ENCODE measurements at regions not wholly inside any gene's neighbourhood (a gene's known extent, or its start where the extent isn't known, plus 50 kb on each side); places are given as distances from the start of the nearest gene placed in this dataset.

GRCh38 chr2:65669574-65669973, 237.2 kb upstream of the SPRED2 start:
- Histone ChIP-seq H3K27me3 (ENCODE audit: control insufficient read depth in 1 of 2, insufficient read depth in 2 of 2, low read length in 2 of 2) (no peaks in the 10 kb centered on the region), H3K4me3 (ENCODE audit: low read depth in 1 of 2, low read length in 2 of 2) (no peak overlapping the region), H3K4me1 (ENCODE audit: control insufficient read depth in 2 of 2, insufficient read depth in 2 of 2, low read length in 1 of 2) (no peaks in the 10 kb centered on the region), H3K36me3 (ENCODE audit: control insufficient read depth in 2 of 2, insufficient read depth in 2 of 2, low read length in 1 of 2) (no peaks in the 10 kb centered on the region), H3K27ac (ENCODE audit: low read depth in 2 of 2, low read length in 1 of 2) (no peak overlapping the region), H3K9me3 (ENCODE audit: control insufficient read depth in 2 of 2, insufficient read depth in 1 of 2, low read depth in 1 of 2, low read length in 1 of 2) (peaks cover 2% of the 10 kb centered on the region in 2 donors)
- WGBS, 2 donors, result 90% methylated on average over 2 of the region's 2 CpGs

GRCh38 chr2:65668744-65669143, 236.3 kb upstream of the SPRED2 start:
- Histone ChIP-seq H3K4me3 (ENCODE audit: low read depth in 1 of 2, low read length in 2 of 2) (no peak overlapping the region), H3K27me3 (ENCODE audit: control insufficient read depth in 1 of 2, insufficient read depth in 2 of 2, low read length in 2 of 2) (no peaks in the 10 kb centered on the region), H3K9me3 (ENCODE audit: control insufficient read depth in 2 of 2, insufficient read depth in 1 of 2, low read depth in 1 of 2, low read length in 1 of 2) (peaks cover 0 to 2% of the 10 kb centered on the region in 2 donors), H3K4me1 (ENCODE audit: control insufficient read depth in 2 of 2, insufficient read depth in 2 of 2, low read length in 1 of 2) (no peaks in the 10 kb centered on the region), H3K27ac (ENCODE audit: low read depth in 2 of 2, low read length in 1 of 2) (no peak overlapping the region), H3K36me3 (ENCODE audit: control insufficient read depth in 2 of 2, insufficient read depth in 2 of 2, low read length in 1 of 2) (no peaks in the 10 kb centered on the region)

GRCh38 chr2:65666156-65666725, 233.8 kb upstream of the SPRED2 start:
- Histone ChIP-seq H3K4me3 (ENCODE audit: low read depth in 1 of 2, low read length in 2 of 2) (no peak overlapping the region), H3K27me3 (ENCODE audit: control insufficient read depth in 1 of 2, insufficient read depth in 2 of 2, low read length in 2 of 2) (no peaks in the 10 kb centered on the region), H3K27ac (ENCODE audit: low read depth in 2 of 2, low read length in 1 of 2) (no peak overlapping the region), H3K4me1 (ENCODE audit: control insufficient read depth in 2 of 2, insufficient read depth in 2 of 2, low read length in 1 of 2) (no peaks in the 10 kb centered on the region), H3K9me3 (ENCODE audit: control insufficient read depth in 2 of 2, insufficient read depth in 1 of 2, low read depth in 1 of 2, low read length in 1 of 2) (peaks cover 0 to 2% of the 10 kb centered on the region in 2 donors), H3K36me3 (ENCODE audit: control insufficient read depth in 2 of 2, insufficient read depth in 2 of 2, low read length in 1 of 2) (no peaks in the 10 kb centered on the region)
- 76 to 90% methylated on average over 6 of the region's 6 CpGs for WGBS, 2 donors

- H3K36me3 ChIP-seq (ENCODE audit: control insufficient read depth in 2 of 2, insufficient read depth in 2 of 2, low read length in 1 of 2), result no peaks in the 10 kb centered on the region
- H3K4me1 ChIP-seq (ENCODE audit: control insufficient read depth in 2 of 2, insufficient read depth in 2 of 2, low read length in 1 of 2), result no peaks in the 10 kb centered on the region
- peaks cover 0 to 2% of the 10 kb centered on the region in 2 donors for H3K9me3 ChIP-seq (ENCODE audit: control insufficient read depth in 2 of 2, insufficient read depth in 1 of 2, low read depth in 1 of 2, low read length in 1 of 2)
- no peak overlapping the region for H3K4me3 ChIP-seq (ENCODE audit: low read depth in 1 of 2, low read length in 2 of 2)
- H3K27ac ChIP-seq (ENCODE audit: low read depth in 2 of 2, low read length in 1 of 2), result no peak overlapping the region
- no peaks in the 10 kb centered on the region for H3K27me3 ChIP-seq (ENCODE audit: control insufficient read depth in 1 of 2, insufficient read depth in 2 of 2, low read length in 2 of 2)
- 94 to 95% methylated on average over 2 of the region's 2 CpGs for whole genome bisulfite sequencing, 2 donors
Measured at GRCh38 chr2:65664931-65665330, 232.5 kb upstream of the SPRED2 start.

- 72 to 73% methylated on average over 6 of the region's 6 CpGs for whole genome bisulfite sequencing, 2 donors
- H3K27ac ChIP-seq (ENCODE audit: low read depth in 2 of 2, low read length in 1 of 2), result no peak overlapping the region
- no peaks in the 10 kb centered on the region for H3K4me1 ChIP-seq (ENCODE audit: control insufficient read depth in 2 of 2, insufficient read depth in 2 of 2, low read length in 1 of 2)
- peaks cover 0 to 2% of the 10 kb centered on the region in 2 donors for H3K9me3 ChIP-seq (ENCODE audit: control insufficient read depth in 2 of 2, insufficient read depth in 1 of 2, low read depth in 1 of 2, low read length in 1 of 2)
- H3K36me3 ChIP-seq (ENCODE audit: control insufficient read depth in 2 of 2, insufficient read depth in 2 of 2, low read length in 1 of 2), result no peaks in the 10 kb centered on the region
- H3K4me3 ChIP-seq (ENCODE audit: low read depth in 1 of 2, low read length in 2 of 2), result no peak overlapping the region
- no peaks in the 10 kb centered on the region for H3K27me3 ChIP-seq (ENCODE audit: control insufficient read depth in 1 of 2, insufficient read depth in 2 of 2, low read length in 2 of 2)
Measured at GRCh38 chr2:65663831-65664407, 231.5 kb upstream of the SPRED2 start.

GRCh38 chr2:65662654-65663432, 230.4 kb upstream of the SPRED2 start:
- no peaks in the 10 kb centered on the region for H3K4me1 ChIP-seq (ENCODE audit: control insufficient read depth in 2 of 2, insufficient read depth in 2 of 2, low read length in 1 of 2)
- H3K36me3 ChIP-seq (ENCODE audit: control insufficient read depth in 2 of 2, insufficient read depth in 2 of 2, low read length in 1 of 2), result no peaks in the 10 kb centered on the region
- H3K9me3 ChIP-seq (ENCODE audit: control insufficient read depth in 2 of 2, insufficient read depth in 1 of 2, low read depth in 1 of 2, low read length in 1 of 2), result no peaks in the 10 kb centered on the region
- no peak overlapping the region for H3K4me3 ChIP-seq (ENCODE audit: low read depth in 1 of 2, low read length in 2 of 2)
- WGBS, 2 donors, result 49 to 60% methylated on average over 17 of the region's 17 CpGs
- H3K27me3 ChIP-seq (ENCODE audit: control insufficient read depth in 1 of 2, insufficient read depth in 2 of 2, low read length in 2 of 2), result no peaks in the 10 kb centered on the region
- H3K27ac ChIP-seq (ENCODE audit: low read depth in 2 of 2, low read length in 1 of 2), result no peak overlapping the region

- 61 to 68% methylated on average over 8 of the region's 8 CpGs for WGBS, 2 donors
- Histone ChIP-seq H3K9me3 (ENCODE audit: control insufficient read depth in 2 of 2, insufficient read depth in 1 of 2, low read depth in 1 of 2, low read length in 1 of 2) (no peaks in the 10 kb centered on the region), H3K27ac (ENCODE audit: low read depth in 2 of 2, low read length in 1 of 2) (no peak overlapping the region), H3K36me3 (ENCODE audit: control insufficient read depth in 2 of 2, insufficient read depth in 2 of 2, low read length in 1 of 2) (no peaks in the 10 kb centered on the region), H3K27me3 (ENCODE audit: control insufficient read depth in 1 of 2, insufficient read depth in 2 of 2, low read length in 2 of 2) (no peaks in the 10 kb centered on the region), H3K4me3 (ENCODE audit: low read depth in 1 of 2, low read length in 2 of 2) (no peak overlapping the region), H3K4me1 (ENCODE audit: control insufficient read depth in 2 of 2, insufficient read depth in 2 of 2, low read length in 1 of 2) (no peaks in the 10 kb centered on the region)
Measured at GRCh38 chr2:65661980-65662653, 229.7 kb upstream of the SPRED2 start.

- no peaks in the 10 kb centered on the region for H3K27me3 ChIP-seq (ENCODE audit: control insufficient read depth in 1 of 2, insufficient read depth in 2 of 2, low read length in 2 of 2)
Measured at GRCh38 chr2:65660340-65660739, 227.9 kb upstream of the SPRED2 start.

GRCh38 chr2:65658881-65659280, 226.5 kb upstream of the SPRED2 start:
- 86 to 92% methylated on average over 2 of the region's 2 CpGs for WGBS, 2 donors
- H3K4me1 ChIP-seq (ENCODE audit: control insufficient read depth in 2 of 2, insufficient read depth in 2 of 2, low read length in 1 of 2), result no peaks in the 10 kb centered on the region
- H3K4me3 ChIP-seq (ENCODE audit: low read depth in 1 of 2, low read length in 2 of 2), result no peak overlapping the region
- H3K27me3 ChIP-seq (ENCODE audit: control insufficient read depth in 1 of 2, insufficient read depth in 2 of 2, low read length in 2 of 2), result no peaks in the 10 kb centered on the region
- H3K36me3 ChIP-seq (ENCODE audit: control insufficient read depth in 2 of 2, insufficient read depth in 2 of 2, low read length in 1 of 2), result no peaks in the 10 kb centered on the region
- no peak overlapping the region for H3K27ac ChIP-seq (ENCODE audit: low read depth in 2 of 2, low read length in 1 of 2)
- H3K9me3 ChIP-seq (ENCODE audit: control insufficient read depth in 2 of 2, insufficient read depth in 1 of 2, low read depth in 1 of 2, low read length in 1 of 2), result no peaks in the 10 kb centered on the region

More at GRCh38 chr2:65660340-65660739, 227.9 kb upstream of the SPRED2 start:
- Histone ChIP-seq H3K4me3 (ENCODE audit: low read depth in 1 of 2, low read length in 2 of 2) (no peak overlapping the region), H3K27ac (ENCODE audit: low read depth in 2 of 2, low read length in 1 of 2) (no peak overlapping the region), H3K9me3 (ENCODE audit: control insufficient read depth in 2 of 2, insufficient read depth in 1 of 2, low read depth in 1 of 2, low read length in 1 of 2) (no peaks in the 10 kb centered on the region), H3K4me1 (ENCODE audit: control insufficient read depth in 2 of 2, insufficient read depth in 2 of 2, low read length in 1 of 2) (no peaks in the 10 kb centered on the region), H3K36me3 (ENCODE audit: control insufficient read depth in 2 of 2, insufficient read depth in 2 of 2, low read length in 1 of 2) (no peaks in the 10 kb centered on the region)
- 58 to 61% methylated on average over 6 of the region's 6 CpGs for WGBS, 2 donors
